CD14-positive monocyte (primary cell): ENCODE measurements at regions not wholly inside any gene's neighbourhood (a gene's known extent, or its start where the extent isn't known, plus 50 kb on each side); places are given as distances from the start of the nearest gene placed in this dataset.

Source experiments
- DNase-seq, 3 donors: peaks; one replicate each; pipeline ENCODE4 v3.0.0-alpha.2; 2011 to 2022
- H2AFZ ChIP-seq: 2 replicates; pipeline ENCODE4 v1.6.0; 2012; ENCODE audit warnings: mild to moderate bottlenecking, low read depth, low read length, inconsistent platforms; ENCODE audit not compliant: insufficient read depth, poor library complexity, severe bottlenecking
- H3K27ac ChIP-seq, 2 donors: 1 replicate in 1 of 2; 2 replicates in 1 of 2; pipeline ENCODE4 v1.5.1; 2012 to 2013; ENCODE audit warnings: low read length in 2 of 2, control low read depth in 1 of 2, inconsistent platforms in 1 of 2, low read depth in 1 of 2, mild to moderate bottlenecking in 1 of 2
- H3K27me3 ChIP-seq, 2 donors: one replicate each; pipeline versions ENCODE4 v1.6.0 to v1.6.1; 2011 to 2013; ENCODE audit warnings: low read length in 2 of 2; ENCODE audit not compliant: control insufficient read depth in 2 of 2, insufficient read depth in 2 of 2
- H3K36me3 ChIP-seq, 2 donors: replicated peaks in 1 of 2; 1 replicate in 1 of 2; 2 replicates in 1 of 2; pipeline versions ENCODE4 v1.5.1 to v1.6.1; 2012 to 2013; ENCODE audit warnings: low read length in 2 of 2, control low read depth in 1 of 2, inconsistent platforms in 1 of 2, mild to moderate bottlenecking in 1 of 2; ENCODE audit not compliant: insufficient read depth in 2 of 2, control insufficient read depth in 1 of 2
- H3K4me1 ChIP-seq, 2 donors: 1 replicate in 1 of 2; 2 replicates in 1 of 2; pipeline versions ENCODE4 v1.5.1 to v1.6.1; 2012 to 2013; ENCODE audit warnings: low read length in 2 of 2, control low read depth in 1 of 2, inconsistent platforms in 1 of 2, mild to moderate bottlenecking in 1 of 2, moderate library complexity in 1 of 2; ENCODE audit not compliant: insufficient read depth in 2 of 2, control insufficient read depth in 1 of 2
- H3K4me2 ChIP-seq: replicated peaks from 2 replicates; pipeline ENCODE3; 2012; ENCODE audit warnings: low read length, moderate library complexity, mild to moderate bottlenecking; ENCODE audit not compliant: poor library complexity, severe bottlenecking; ENCODE audit errors: extremely low read depth
- H3K4me3 ChIP-seq, 3 experiments: fragments of 200-600 bp in 1 of 3; sonication (generic) in 1 of 3; replicated peaks in 1 of 3; 1 replicate in 2 of 3; 2 replicates in 1 of 3; pipeline ENCODE4 v1.5.1; 2011 to 2013; ENCODE audit warnings: low read length in 3 of 3, mild to moderate bottlenecking in 3 of 3, control low read depth in 2 of 3, low read depth in 2 of 3, inconsistent platforms in 1 of 3, moderate library complexity in 1 of 3
- H3K79me2 ChIP-seq: 2 replicates; pipeline ENCODE4 v1.6.0; 2012; ENCODE audit warnings: mild to moderate bottlenecking, control low read depth, inconsistent platforms, low read length, moderate library complexity; ENCODE audit not compliant: insufficient read depth
- H3K9ac ChIP-seq: 2 replicates; pipeline ENCODE4 v1.6.0; 2017; ENCODE audit warnings: low read length, mild to moderate bottlenecking; ENCODE audit not compliant: insufficient read depth, poor library complexity, severe bottlenecking
- H3K9me3 ChIP-seq, 2 donors: replicated peaks in 1 of 2; 1 replicate in 1 of 2; 2 replicates in 1 of 2; pipeline versions ENCODE4 v1.5.1 to v1.6.1; 2012 to 2013; ENCODE audit warnings: low read length in 2 of 2, control low read depth in 1 of 2; ENCODE audit not compliant: control insufficient read depth in 1 of 2, insufficient read depth in 1 of 2
- H4K20me1 ChIP-seq: 2 replicates; pipeline ENCODE4 v1.6.0; 2012; ENCODE audit warnings: mild to moderate bottlenecking, low read length, control low read depth, moderate library complexity; ENCODE audit not compliant: insufficient read depth
- H3K27ac Mint-ChIP-seq, 7 donors: one replicate each; pipeline ENCODE4 v1.8.0; 2020; ENCODE audit warnings: mild to moderate bottlenecking in 7 of 7, mixed read lengths in 7 of 7, moderate library complexity in 6 of 7, inconsistent platforms in 2 of 7
- H3K27me3 Mint-ChIP-seq, 3 donors: one replicate each; pipeline ENCODE4 v1.8.0; 2021 to 2022; ENCODE audit warnings: low read depth in 3 of 3, mild to moderate bottlenecking in 3 of 3, mixed read lengths in 3 of 3, moderate library complexity in 3 of 3, inconsistent platforms in 1 of 3
- H3K36me3 Mint-ChIP-seq, 2 donors: one replicate each; pipeline ENCODE4 v1.8.0; 2020; ENCODE audit warnings: mixed read lengths in 2 of 2, inconsistent platforms in 1 of 2, mild to moderate bottlenecking in 1 of 2
- H3K4me1 Mint-ChIP-seq: one replicate; pipeline ENCODE4 v1.8.0; 2020; ENCODE audit warnings: mild to moderate bottlenecking, mixed read lengths
- H3K4me3 Mint-ChIP-seq, 2 donors: one replicate each; pipeline ENCODE4 v1.8.0; 2020; ENCODE audit warnings: mild to moderate bottlenecking in 2 of 2, mixed read lengths in 2 of 2, moderate library complexity in 1 of 2
- H3K9me3 Mint-ChIP-seq, 7 donors: one replicate each; pipeline ENCODE4 v1.8.0; 2020 to 2022; ENCODE audit warnings: mixed read lengths in 7 of 7, mild to moderate bottlenecking in 6 of 7, moderate library complexity in 6 of 7, inconsistent platforms in 2 of 7
- WGBS: methylation state at CpG from one replicate; pipeline ENCODE4 v1.1.5; 2013; ENCODE audit warnings: missing lambda C conversion rate; ENCODE audit not compliant: insufficient coverage; 5-methylcytosine and 5-hydroxymethylcytosine counted together
- intact Hi-C, 2 donors: fragments of 100-400 bp; cut with micrococcal nuclease; formaldehyde crosslinking; loops; one replicate each; pipeline versions ENCODE4 v1.15.0 to v1.15.1; 2023
- TF ChIP-seq, protein P1 (sequence below): fragments of 200-600 bp; IDR thresholded peaks from one replicate; pipeline ENCODE4 v1.8.0; 2022; ENCODE audit warnings: antibody characterized with exemption, mild to moderate bottlenecking

GRCh38 chr6:48200869-48201390 is 89.9 kb upstream of the PTCHD4 start:
- Mint-ChIP-seq H3K4me3 (no peak overlapping the region), H3K4me1 (no peaks in the 10 kb centered on the region), H3K9me3 (peaks cover 0 to 5% (median 2%) of the 10 kb centered on the region in 7 donors), H3K36me3 (no peaks in the 10 kb centered on the region), H3K27me3 (no peaks in the 10 kb centered on the region), H3K27ac (no peak overlapping the region)
- Histone ChIP-seq H4K20me1 (no peaks in the 10 kb centered on the region), H3K4me1 (no peaks in the 10 kb centered on the region), H3K79me2 (no peaks in the 10 kb centered on the region), H3K9me3 (no peaks in the 10 kb centered on the region), H3K36me3 (no peaks in the 10 kb centered on the region), H2AFZ (no peak overlapping the region), H3K9ac (no peak overlapping the region), H3K27ac (no peak overlapping the region), H3K4me2 (no peak overlapping the region), H3K27me3 (no peaks in the 10 kb centered on the region), H3K4me3 (no peak overlapping the region)
- no CpG with 5 or more reads among the region's 3 CpGs for WGBS
- DNase-seq, result no peak
- intact Hi-C loops, result no loop called here
- TF ChIP-seq, protein P1, sequence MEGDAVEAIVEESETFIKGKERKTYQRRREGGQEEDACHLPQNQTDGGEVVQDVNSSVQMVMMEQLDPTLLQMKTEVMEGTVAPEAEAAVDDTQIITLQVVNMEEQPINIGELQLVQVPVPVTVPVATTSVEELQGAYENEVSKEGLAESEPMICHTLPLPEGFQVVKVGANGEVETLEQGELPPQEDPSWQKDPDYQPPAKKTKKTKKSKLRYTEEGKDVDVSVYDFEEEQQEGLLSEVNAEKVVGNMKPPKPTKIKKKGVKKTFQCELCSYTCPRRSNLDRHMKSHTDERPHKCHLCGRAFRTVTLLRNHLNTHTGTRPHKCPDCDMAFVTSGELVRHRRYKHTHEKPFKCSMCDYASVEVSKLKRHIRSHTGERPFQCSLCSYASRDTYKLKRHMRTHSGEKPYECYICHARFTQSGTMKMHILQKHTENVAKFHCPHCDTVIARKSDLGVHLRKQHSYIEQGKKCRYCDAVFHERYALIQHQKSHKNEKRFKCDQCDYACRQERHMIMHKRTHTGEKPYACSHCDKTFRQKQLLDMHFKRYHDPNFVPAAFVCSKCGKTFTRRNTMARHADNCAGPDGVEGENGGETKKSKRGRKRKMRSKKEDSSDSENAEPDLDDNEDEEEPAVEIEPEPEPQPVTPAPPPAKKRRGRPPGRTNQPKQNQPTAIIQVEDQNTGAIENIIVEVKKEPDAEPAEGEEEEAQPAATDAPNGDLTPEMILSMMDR, result no peak

DNA sequence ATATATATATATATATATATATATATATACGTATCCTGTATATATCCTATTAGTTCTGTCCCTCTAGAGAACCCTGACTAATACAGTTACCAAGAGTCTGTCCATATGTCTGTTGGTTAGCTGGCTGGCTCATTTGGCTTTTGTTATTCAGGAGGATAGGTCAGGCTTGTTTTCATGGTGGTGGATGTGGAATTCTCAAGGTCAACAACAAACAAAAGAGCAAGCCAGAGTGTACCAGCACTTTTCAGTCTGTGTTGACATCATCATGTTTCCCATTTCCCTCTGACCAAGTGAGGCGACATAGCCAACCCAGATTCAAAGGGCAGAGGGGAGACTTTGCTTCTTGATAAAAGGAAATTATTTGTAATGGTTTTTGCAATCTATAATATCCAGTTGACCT is 88.5 kb upstream of the PTCHD4 start:
- no peaks in the 10 kb centered on the region for H3K79me2 ChIP-seq
- H3K27me3 ChIP-seq, result no peaks in the 10 kb centered on the region
- DNase-seq, result no peak
- no peaks in the 10 kb centered on the region for H4K20me1 ChIP-seq
- H3K36me3 ChIP-seq, result no peaks in the 10 kb centered on the region
- no peak overlapping the region for H3K4me2 ChIP-seq
- H3K4me3 ChIP-seq, result no peak overlapping the region
- H2AFZ ChIP-seq, result no peak overlapping the region
- Mint-ChIP-seq H3K9me3 (peaks cover 0 to 5% (median 4%) of the 10 kb centered on the region in 7 donors), H3K27ac (no peak overlapping the region), H3K36me3 (no peaks in the 10 kb centered on the region), H3K4me1 (no peaks in the 10 kb centered on the region), H3K4me3 (no peak overlapping the region), H3K27me3 (no peaks in the 10 kb centered on the region)
- H3K27ac ChIP-seq, result no peak overlapping the region
- no peak overlapping the region for H3K9ac ChIP-seq
- intact Hi-C loops, result no loop called here
- no peaks in the 10 kb centered on the region for H3K9me3 ChIP-seq
- no CpG with 5 or more reads among the region's 2 CpGs for WGBS
- TF ChIP-seq, protein P1, result no peak
- H3K4me1 ChIP-seq, result no peaks in the 10 kb centered on the region
